ENCODE measurements at regions not wholly inside any gene's neighbourhood (a gene's known extent, or its start where the extent isn't known, plus 50 kb on each side); places are given as distances from the start of the nearest gene placed in this dataset.
A peak's percentile ranks its signal among the peaks of the same experiment; 100 is the strongest.

DNA sequence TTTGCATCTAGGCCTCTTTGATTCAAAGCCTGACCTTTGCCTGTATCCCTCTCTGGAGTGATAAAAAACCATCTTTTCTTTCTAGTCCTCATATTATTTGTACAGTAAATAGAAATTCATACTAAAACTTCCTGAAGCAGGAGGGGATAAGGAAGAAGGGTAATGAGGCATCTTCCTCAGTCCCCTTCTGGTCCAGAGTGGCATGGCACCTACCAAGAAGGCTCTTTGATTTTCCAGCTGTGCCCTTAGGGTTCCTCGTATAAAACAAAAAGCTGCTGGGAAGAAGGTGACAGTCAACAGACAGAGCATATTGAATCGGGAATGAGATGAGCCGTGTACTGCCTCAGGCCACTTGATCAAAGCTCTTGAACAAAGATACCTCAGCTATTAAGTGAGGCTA lies 71.9 kb upstream of the SPDL1 start:
- Histone ChIP-seq H2AFZ (ENCODE audit: low read length) (no peak overlapping the region), H3K36me3 (ENCODE audit: control insufficient read depth in 2 of 4, insufficient read depth in 4 of 4, low read length in 3 of 4) (no peaks in the 10 kb centered on the region), H3K56ac (replicated peaks; ENCODE audit: insufficient read length, low read depth, low read length) (no peak overlapping the region), H3K23ac (ENCODE audit: insufficient read length) (no peak overlapping the region), H3K14ac (ENCODE audit: insufficient read length) (no peak overlapping the region), H3K27me3 (replicated peaks in 1 of 4; ENCODE audit: control insufficient read depth in 3 of 4, extremely low read depth in 1 of 4, insufficient read depth in 3 of 4, low read length in 3 of 4) (no peaks in the 10 kb centered on the region; a peak in 3 of 7 replicates), H2AK5ac (ENCODE audit: low read depth, low read length) (no peak overlapping the region), H3K4ac (replicated peaks; ENCODE audit: insufficient read length, low read depth, low read length) (no peak overlapping the region), H2BK120ac (replicated peaks; ENCODE audit: low read depth, low read length) (no peak overlapping the region), H2BK15ac (ENCODE audit: low read length) (no peak overlapping the region), H3K79me2 (ENCODE audit: control insufficient read depth in 1 of 2, insufficient read depth in 2 of 2, low read length in 2 of 2) (no peaks in the 10 kb centered on the region), H2BK20ac (ENCODE audit: low read length) (no peak overlapping the region), H3K4me3 (ENCODE audit: extremely low read depth in 1 of 4, insufficient read depth in 2 of 4, low read depth in 3 of 4, low read length in 4 of 4) (no peak overlapping the region), H3K79me1 (ENCODE audit: low read depth, low read length) (no peaks in the 10 kb centered on the region), H3K9me3 (ENCODE audit: insufficient read depth in 2 of 2, low read depth in 1 of 2, low read length in 1 of 2) (no peaks in the 10 kb centered on the region; a peak in 1 of 4 replicates), H3K4me1 (replicated peaks in 1 of 4; ENCODE audit: control insufficient read depth in 3 of 4, insufficient read depth in 4 of 4, low read length in 3 of 4) (no peaks in the 10 kb centered on the region), H3K4me2 (ENCODE audit: insufficient read depth in 1 of 2, low read depth in 2 of 2, low read length in 2 of 2) (no peak overlapping the region), H4K91ac (replicated peaks; ENCODE audit: insufficient read length, low read length) (no peak overlapping the region), H3K18ac (ENCODE audit: extremely low read depth, low read length) (no peak overlapping the region), H2BK12ac (ENCODE audit: low read depth, low read length) (no peak overlapping the region), H4K8ac (ENCODE audit: extremely low read depth, insufficient read depth, low read length) (no peak overlapping the region), H4K5ac (ENCODE audit: insufficient read length, low read depth, low read length) (no peak overlapping the region), H3K9ac (replicated peaks in 1 of 4; ENCODE audit: extremely low read depth in 1 of 4, low read depth in 3 of 4, low read length in 3 of 4) (no peak overlapping the region), H3K27ac (ENCODE audit: low read depth, low read length) (no peak overlapping the region), H2BK5ac (ENCODE audit: low read depth, low read length) (no peak overlapping the region), H4K20me1 (replicated peaks in 1 of 2; ENCODE audit: control insufficient read depth in 1 of 2, insufficient read depth in 2 of 2, low read length in 2 of 2) (no peaks in the 10 kb centered on the region), H3K23me2 (ENCODE audit: low read depth, low read length) (no peaks in the 10 kb centered on the region)
- POLR2A ChIA-PET (ENCODE audit: partially characterized antibody): no interaction called here
- WGBS, 2 experiments (ENCODE audit: extremely low coverage in 1 of 2, insufficient coverage in 1 of 2, insufficient read length in 1 of 2, insufficient replicate concordance in 2 of 2, low coverage in 1 of 2, low lambda C conversion rate in 2 of 2, missing lambda C conversion rate in 1 of 2): 96% methylated on average over 3 of the region's 3 CpGs; no CpG with 5 or more reads in 1 of the 2 experiments
- DNase-seq (ENCODE audit: low read depth in 1 of 2, low spot score in 2 of 2) (no peak), FAIRE-seq (no peak)
- CTCF ChIA-PET (ENCODE audit: partially characterized antibody): interaction anchor here (0.8 to 2.6 kb wide), 5 partner anchors 9 to 76 kb away, joined by 3 to 9 read pairs (median 4); no protein-coding TSS in a partner anchor
- TF ChIP-seq RAD21 (IDR thresholded peaks at IDR 0.05 in 1 of 2, conservative IDR thresholded peaks at IDR 0.05 in 1 of 2; ENCODE audit: low read depth in 2 of 2, low read length in 2 of 2) (peak in 1 of 2 experiments; percentile 26; a peak in 1 of 4 replicates), ASH2L (IDR thresholded peaks at IDR 0.05; ENCODE audit: low read length) (no peak)

Data from H1 (cell line).